H9 (cell line): ENCODE measurements at regions not wholly inside any gene's neighbourhood (a gene's known extent, or its start where the extent isn't known, plus 50 kb on each side); places are given as distances from the start of the nearest gene placed in this dataset.

ENCODE experiments used
- DNase-seq: peaks from one replicate; pipeline ENCODE4 v3.0.0-alpha.2; 2017
- H2AFZ ChIP-seq: one replicate; pipeline ENCODE4 v1.6.1; 2013; ENCODE audit warnings: mild to moderate bottlenecking, low read length, control low read depth, moderate library complexity
- H2AK5ac ChIP-seq: 2 replicates; pipeline ENCODE4 v1.6.1; 2013; ENCODE audit warnings: low read length, control low read depth, mixed read lengths; ENCODE audit not compliant: insufficient read length
- H2BK120ac ChIP-seq: one replicate; pipeline ENCODE4 v1.6.1; 2013; ENCODE audit warnings: low read depth, mild to moderate bottlenecking, low read length, control low read depth, inconsistent platforms; ENCODE audit not compliant: poor library complexity, severe bottlenecking
- H2BK12ac ChIP-seq: 2 replicates; pipeline ENCODE4 v1.6.1; 2013; ENCODE audit warnings: low read length, control low read depth, mixed read lengths, low read depth; ENCODE audit not compliant: insufficient read length
- H2BK15ac ChIP-seq: 2 replicates; pipeline ENCODE4 v1.6.1; 2013; ENCODE audit warnings: low read depth, low read length, control low read depth
- H2BK20ac ChIP-seq: one replicate; pipeline ENCODE4 v1.6.1; 2013; ENCODE audit warnings: low read depth, mild to moderate bottlenecking, low read length, control low read depth, inconsistent platforms; ENCODE audit not compliant: poor library complexity, severe bottlenecking
- H2BK5ac ChIP-seq: 2 replicates; pipeline ENCODE4 v1.6.1; 2013; ENCODE audit warnings: low read length, control low read depth, mixed read lengths; ENCODE audit not compliant: insufficient read length
- H3K14ac ChIP-seq: 2 replicates; pipeline ENCODE4 v1.6.1; 2013; ENCODE audit warnings: low read length, control low read depth; ENCODE audit not compliant: insufficient read depth
- H3K18ac ChIP-seq: 2 replicates; pipeline ENCODE4 v1.6.1; 2013; ENCODE audit warnings: low read depth, mild to moderate bottlenecking, mixed read lengths, low read length, control low read depth; ENCODE audit not compliant: insufficient read length
- H3K23ac ChIP-seq: 2 replicates; pipeline ENCODE4 v1.6.1; 2013; ENCODE audit warnings: low read length, control low read depth, mixed read lengths, low read depth; ENCODE audit not compliant: insufficient read length
- H3K23me2 ChIP-seq: 2 replicates; pipeline ENCODE4 v1.6.1; 2013; ENCODE audit warnings: low read depth, mild to moderate bottlenecking, mixed read lengths, low read length, control low read depth; ENCODE audit not compliant: insufficient read length, poor library complexity, severe bottlenecking
- H3K27ac ChIP-seq: 2 replicates; pipeline ENCODE4 v1.5.1; 2013; ENCODE audit warnings: low read length, control low read depth, mixed read lengths, low read depth; ENCODE audit not compliant: insufficient read length
- H3K27me3 ChIP-seq: 2 replicates; pipeline ENCODE4 v1.6.1; 2013; ENCODE audit warnings: low read length, control low read depth, inconsistent platforms; ENCODE audit not compliant: insufficient read depth
- H3K4ac ChIP-seq: 2 replicates; pipeline ENCODE4 v1.6.1; 2013; ENCODE audit warnings: low read depth, mild to moderate bottlenecking, control low read depth, inconsistent platforms, low read length, moderate library complexity
- H3K4me1 ChIP-seq: 2 replicates; pipeline ENCODE4 v1.6.1; 2013; ENCODE audit warnings: low read length, control low read depth, inconsistent platforms; ENCODE audit not compliant: insufficient read depth
- H3K4me2 ChIP-seq: 2 replicates; pipeline ENCODE4 v1.6.1; 2013; ENCODE audit warnings: low read length, control low read depth, mixed read lengths; ENCODE audit not compliant: insufficient read length, insufficient read depth
- H3K56ac ChIP-seq: 2 replicates; pipeline ENCODE4 v1.6.1; 2013; ENCODE audit warnings: low read depth, mild to moderate bottlenecking, mixed read lengths, low read length, control low read depth; ENCODE audit not compliant: insufficient read length
- H3K79me1 ChIP-seq: 2 replicates; pipeline ENCODE4 v1.6.1; 2013; ENCODE audit warnings: low read depth, mild to moderate bottlenecking, moderate library complexity, low read length, control low read depth, inconsistent platforms; ENCODE audit not compliant: insufficient read depth, poor library complexity, severe bottlenecking
- H3K79me2 ChIP-seq: 2 replicates; pipeline ENCODE4 v1.6.1; 2013; ENCODE audit warnings: low read length, control low read depth, inconsistent platforms; ENCODE audit not compliant: insufficient read depth
- H3K9ac ChIP-seq: 2 replicates; pipeline ENCODE4 v1.6.1; 2013; ENCODE audit warnings: low read length, control low read depth, mixed read lengths; ENCODE audit not compliant: insufficient read length; ENCODE audit errors: extremely low read depth
- H3K9me3 ChIP-seq: one replicate; pipeline ENCODE4 v1.6.1; 2013; ENCODE audit warnings: low read depth, low read length, inconsistent platforms; ENCODE audit not compliant: control insufficient read depth
- H3T11ph ChIP-seq: one replicate; pipeline ENCODE4 v1.6.1; 2013; ENCODE audit warnings: mild to moderate bottlenecking, low read length, control low read depth, inconsistent platforms
- H4K20me1 ChIP-seq: one replicate; pipeline ENCODE4 v1.6.1; 2013; ENCODE audit not compliant: control insufficient read depth, insufficient read length, insufficient read depth
- H4K5ac ChIP-seq: 2 replicates; pipeline ENCODE4 v1.6.1; 2013; ENCODE audit warnings: low read depth, mild to moderate bottlenecking, mixed read lengths, low read length, control low read depth; ENCODE audit not compliant: insufficient read length
- H4K8ac ChIP-seq: replicated peaks from 2 replicates; pipeline ENCODE4 v1.6.1; 2013; ENCODE audit warnings: low read length, control low read depth, mixed read lengths, low read depth; ENCODE audit not compliant: insufficient read length
- H4K91ac ChIP-seq: 2 replicates; pipeline ENCODE4 v1.6.1; 2013; ENCODE audit warnings: low read depth, mild to moderate bottlenecking, moderate library complexity, mixed read lengths, low read length, control low read depth; ENCODE audit not compliant: insufficient read length
- H3K27ac Mint-ChIP-seq, 3 experiments: 2 replicates in 2 of 3; 3 replicates in 1 of 3; pipeline ENCODE4 v1.8.0; 2020 to 2021; ENCODE audit warnings: mixed read lengths in 3 of 3, mild to moderate bottlenecking in 1 of 3, moderate library complexity in 1 of 3
- H3K27me3 Mint-ChIP-seq: 2 replicates; pipeline ENCODE4 v1.8.0; 2021; ENCODE audit warnings: low read depth, mild to moderate bottlenecking, moderate library complexity, mixed read lengths
- H3K36me3 Mint-ChIP-seq, 3 experiments: 2 replicates in 2 of 3; 3 replicates in 1 of 3; pipeline ENCODE4 v1.8.0; 2020 to 2021; ENCODE audit warnings: low read depth in 3 of 3, mixed read lengths in 3 of 3; ENCODE audit not compliant: insufficient read depth in 1 of 3
- H3K4me1 Mint-ChIP-seq, 2 experiments: 2 replicates each; pipeline ENCODE4 v1.8.0; 2020; ENCODE audit warnings: mixed read lengths in 2 of 2
- H3K4me3 Mint-ChIP-seq, 2 experiments: 2 replicates in 1 of 2; 3 replicates in 1 of 2; pipeline ENCODE4 v1.8.0; 2020 to 2021; ENCODE audit warnings: mild to moderate bottlenecking in 2 of 2, mixed read lengths in 2 of 2, moderate library complexity in 1 of 2
- H3K9me3 Mint-ChIP-seq, 2 experiments: 2 replicates in 1 of 2; 3 replicates in 1 of 2; pipeline ENCODE4 v1.8.0; 2020; ENCODE audit warnings: mild to moderate bottlenecking in 2 of 2, mixed read lengths in 2 of 2, moderate library complexity in 1 of 2
- WGBS: extraction: QIAGEN DNeasy Blood & Tissue Kit; methylation state at CpG from one replicate; pipeline ENCODE4 v1.1.7; 2013; ENCODE audit warnings: missing lambda C conversion rate, low lambda C conversion rate, mixed read lengths; ENCODE audit not compliant: insufficient read length; ENCODE audit errors: extremely low coverage; 5-methylcytosine and 5-hydroxymethylcytosine counted together
- TF ChIP-seq, protein P1 (sequence below): fragments of 200-600 bp; sonication (generic); conservative IDR thresholded peaks from 3 replicates; pipeline ENCODE4 v1.8.0; 2021; ENCODE audit warnings: antibody characterized with exemption, mild to moderate bottlenecking

- no peak for DNase-seq
- H4K5ac ChIP-seq, result no peak overlapping the region
- H2BK12ac ChIP-seq, result no peak overlapping the region
- no peak overlapping the region for H4K91ac ChIP-seq
- H3K79me1 ChIP-seq, result no peaks in the 10 kb centered on the region
- H2BK120ac ChIP-seq, result no peak overlapping the region
- no peak overlapping the region for H3T11ph ChIP-seq
- Mint-ChIP-seq H3K4me3 (no peak overlapping the region), H3K36me3 (no peaks in the 10 kb centered on the region), H3K27me3 (no peaks in the 10 kb centered on the region), H3K9me3 (no peaks in the 10 kb centered on the region), H3K27ac (no peak overlapping the region), H3K4me1 (no peaks in the 10 kb centered on the region)
- H3K14ac ChIP-seq, result no peak overlapping the region
- no peak overlapping the region for H3K27ac ChIP-seq
- TF ChIP-seq, protein P1, sequence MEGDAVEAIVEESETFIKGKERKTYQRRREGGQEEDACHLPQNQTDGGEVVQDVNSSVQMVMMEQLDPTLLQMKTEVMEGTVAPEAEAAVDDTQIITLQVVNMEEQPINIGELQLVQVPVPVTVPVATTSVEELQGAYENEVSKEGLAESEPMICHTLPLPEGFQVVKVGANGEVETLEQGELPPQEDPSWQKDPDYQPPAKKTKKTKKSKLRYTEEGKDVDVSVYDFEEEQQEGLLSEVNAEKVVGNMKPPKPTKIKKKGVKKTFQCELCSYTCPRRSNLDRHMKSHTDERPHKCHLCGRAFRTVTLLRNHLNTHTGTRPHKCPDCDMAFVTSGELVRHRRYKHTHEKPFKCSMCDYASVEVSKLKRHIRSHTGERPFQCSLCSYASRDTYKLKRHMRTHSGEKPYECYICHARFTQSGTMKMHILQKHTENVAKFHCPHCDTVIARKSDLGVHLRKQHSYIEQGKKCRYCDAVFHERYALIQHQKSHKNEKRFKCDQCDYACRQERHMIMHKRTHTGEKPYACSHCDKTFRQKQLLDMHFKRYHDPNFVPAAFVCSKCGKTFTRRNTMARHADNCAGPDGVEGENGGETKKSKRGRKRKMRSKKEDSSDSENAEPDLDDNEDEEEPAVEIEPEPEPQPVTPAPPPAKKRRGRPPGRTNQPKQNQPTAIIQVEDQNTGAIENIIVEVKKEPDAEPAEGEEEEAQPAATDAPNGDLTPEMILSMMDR, result no peak
- H3K23me2 ChIP-seq, result no peaks in the 10 kb centered on the region
- H3K4me1 ChIP-seq, result no peaks in the 10 kb centered on the region
- H2AK5ac ChIP-seq, result no peak overlapping the region
- H3K79me2 ChIP-seq, result no peaks in the 10 kb centered on the region
- H3K4ac ChIP-seq, result no peak overlapping the region
- no peak overlapping the region for H2BK15ac ChIP-seq
- H3K18ac ChIP-seq, result no peak overlapping the region
- no peak overlapping the region for H2BK20ac ChIP-seq
- H4K20me1 ChIP-seq, result no peaks in the 10 kb centered on the region
- H3K9me3 ChIP-seq, result no peaks in the 10 kb centered on the region
- WGBS, result no CpG with 5 or more reads among the region's 5 CpGs
- no peak overlapping the region for H3K9ac ChIP-seq
- no peak overlapping the region for H3K23ac ChIP-seq
- no peak overlapping the region for H3K4me2 ChIP-seq
- H2AFZ ChIP-seq, result no peak overlapping the region
- no peak overlapping the region for H3K56ac ChIP-seq
- no peak overlapping the region for H2BK5ac ChIP-seq
- H4K8ac ChIP-seq, result no peak overlapping the region
- H3K27me3 ChIP-seq, result no peaks in the 10 kb centered on the region
These were observed 348.2 kb downstream of the SAMD5 start for GRCh38 chr6:147856687-147857086.
